ENCODE measurements at regions not wholly inside any gene's neighbourhood (a gene's known extent, or its start where the extent isn't known, plus 50 kb on each side); places are given as distances from the start of the nearest gene placed in this dataset.
A peak's percentile ranks its signal among the peaks of the same experiment; 100 is the strongest.

- DNase-seq (ENCODE audit: low read depth), result no peak
Observed at GRCh38 chr21:43332861-43333297, 94.1 kb downstream of the SIK1 start.

GRCh38 chr21:43331962-43332828 lies 94.7 kb downstream of the SIK1 start:
- peak; percentile 60 for DNase-seq (ENCODE audit: low read depth)

- DNase-seq (ENCODE audit: low read depth), result no peak
Observed at GRCh38 chr21:43331111-43331961, 95.6 kb downstream of the SIK1 start.

- no peak for DNase-seq (ENCODE audit: low read depth)
Observed at GRCh38 chr21:43330306-43330881, 96.5 kb downstream of the SIK1 start.

- no peak for DNase-seq (ENCODE audit: low read depth)
Observed at GRCh38 chr21:43329711-43330269, 97.1 kb downstream of the SIK1 start.

- DNase-seq (ENCODE audit: low read depth), result no peak
Observed at GRCh38 chr21:43328958-43329691, 97.8 kb downstream of the SIK1 start.

- DNase-seq (ENCODE audit: low read depth), result no peak
Observed at GRCh38 chr21:43328185-43328957, 98.6 kb downstream of the SIK1 start.

- no peak for DNase-seq (ENCODE audit: low read depth)
Observed at GRCh38 chr21:43325968-43326715, 100.8 kb downstream of the SIK1 start.

GRCh38 chr21:43325036-43325435 lies 101.9 kb downstream of the SIK1 start:
- DNase-seq (ENCODE audit: low read depth), result no peak

GRCh38 chr21:43324596-43324995 lies 102.3 kb downstream of the SIK1 start:
- DNase-seq (ENCODE audit: low read depth), result no peak

GRCh38 chr21:43323244-43324005 lies 103.5 kb downstream of the SIK1 start:
- no peak for DNase-seq (ENCODE audit: low read depth)

- DNase-seq (ENCODE audit: low read depth), result no peak
Observed at GRCh38 chr21:43322805-43323204, 104.1 kb downstream of the SIK1 start.

GRCh38 chr21:43322311-43322710 lies 104.6 kb downstream of the SIK1 start:
- DNase-seq (ENCODE audit: low read depth), result no peak

GRCh38 chr21:43321611-43322010 lies 105.3 kb downstream of the SIK1 start:
- DNase-seq (ENCODE audit: low read depth), result no peak

GRCh38 chr21:43321111-43321510 lies 105.8 kb downstream of the SIK1 start:
- no peak for DNase-seq (ENCODE audit: low read depth)

GRCh38 chr21:43320526-43320925 lies 106.4 kb downstream of the SIK1 start:
- DNase-seq (ENCODE audit: low read depth), result no peak

GRCh38 chr21:43318841-43319781 lies 107.8 kb downstream of the SIK1 start:
- no peak for DNase-seq (ENCODE audit: low read depth)

GRCh38 chr21:43318368-43318767 lies 108.6 kb downstream of the SIK1 start:
- DNase-seq (ENCODE audit: low read depth), result no peak
